GM21528 (cell line): ENCODE measurements at regions not wholly inside any gene's neighbourhood (a gene's known extent, or its start where the extent isn't known, plus 50 kb on each side); places are given as distances from the start of the nearest gene placed in this dataset.
"Not testable (repeated sequence)": the region's sequence is repeated elsewhere in the genome, so short reads cannot be mapped to it uniquely, and the experiment has no call there.

Experiments used
- ATAC-seq: cut with Tn5 transposase; IDR thresholded peaks from one replicate; pipeline ENCODE4 v1.9.1; 2021; ENCODE audit warnings: mild to moderate bottlenecking, moderate library complexity; ENCODE audit not compliant: unreplicated experiment, low FRiP score

GRCh38 chrX:63192366-63193041 is 158.6 kb downstream of the SPIN4 start:
- ATAC-seq = not testable (repeated sequence)

- ATAC-seq = no peak
Measured at GRCh38 chrX:63186137-63186536, 165.0 kb downstream of the SPIN4 start.

- ATAC-seq = not testable (repeated sequence)
Measured at GRCh38 chrX:63179852-63180251, 171.3 kb downstream of the SPIN4 start.

GRCh38 chrX:63176578-63176977 is 174.6 kb downstream of the SPIN4 start:
- ATAC-seq = not testable (repeated sequence)

- ATAC-seq = not testable (repeated sequence)
Measured at GRCh38 chrX:63173841-63174718, 177.1 kb downstream of the SPIN4 start.

GRCh38 chrX:63169416-63169815 is 181.7 kb downstream of the SPIN4 start:
- not testable (repeated sequence) for ATAC-seq

- ATAC-seq = not testable (repeated sequence)
Measured at GRCh38 chrX:63168949-63169348, 182.2 kb downstream of the SPIN4 start.

GRCh38 chrX:63167002-63167401 is 184.1 kb downstream of the SPIN4 start:
- not testable (repeated sequence) for ATAC-seq

GRCh38 chrX:63160994-63161393 is 190.1 kb downstream of the SPIN4 start:
- ATAC-seq = not testable (repeated sequence)

- not testable (repeated sequence) for ATAC-seq
Measured at GRCh38 chrX:63160340-63160739, 190.8 kb downstream of the SPIN4 start.

GRCh38 chrX:63145526-63145925 is 205.6 kb downstream of the SPIN4 start:
- ATAC-seq = not testable (repeated sequence)

- not testable (repeated sequence) for ATAC-seq
Measured at GRCh38 chrX:63142588-63142987, 208.5 kb downstream of the SPIN4 start.

- ATAC-seq = not testable (repeated sequence)
Measured at GRCh38 chrX:63135859-63136258, 215.3 kb downstream of the SPIN4 start.

GRCh38 chrX:63128509-63128908 is 222.6 kb downstream of the SPIN4 start:
- no peak for ATAC-seq

GRCh38 chrX:63115196-63115595 is 235.9 kb downstream of the SPIN4 start:
- ATAC-seq = no peak

GRCh38 chrX:63101879-63102620 is 249.1 kb downstream of the SPIN4 start:
- no peak for ATAC-seq

- no peak for ATAC-seq
Measured at GRCh38 chrX:63058204-63058603, 292.9 kb downstream of the SPIN4 start.

GRCh38 chrX:63050225-63050624 is 300.9 kb downstream of the SPIN4 start:
- no peak for ATAC-seq

GRCh38 chrX:63032811-63033210 is 318.3 kb downstream of the SPIN4 start:
- ATAC-seq = no peak

- no peak for ATAC-seq
Measured at GRCh38 chrX:63013549-63013948, 337.6 kb downstream of the SPIN4 start.

- no peak for ATAC-seq
Measured at GRCh38 chrX:63012574-63012973, 338.6 kb downstream of the SPIN4 start.
